Coronary artery (tissue), 2 donors: ENCODE measurements at regions not wholly inside any gene's neighbourhood (a gene's known extent, or its start where the extent isn't known, plus 50 kb on each side); places are given as distances from the start of the nearest gene placed in this dataset.

Source experiments
- DNase-seq: peaks from one replicate; pipeline ENCODE4 v3.0.0-alpha.2; 2017; ENCODE audit warnings: low spot score
- H3K27ac ChIP-seq, 2 donors: fragments of 200-600 bp; sonication (generic); one replicate each; pipeline ENCODE4 v1.5.1; 2016 to 2019
- H3K4me3 ChIP-seq: fragments of 200-600 bp; sonication (generic); 2 replicates; pipeline ENCODE4 v1.5.1; 2016; ENCODE audit warnings: mild to moderate bottlenecking, moderate library complexity
- CTCF ChIP-seq: fragments of 200-600 bp; sonication (generic); IDR thresholded peaks from one replicate; pipeline ENCODE4 v1.5.1; 2019; ENCODE audit warnings: antibody characterized with exemption

DNA sequence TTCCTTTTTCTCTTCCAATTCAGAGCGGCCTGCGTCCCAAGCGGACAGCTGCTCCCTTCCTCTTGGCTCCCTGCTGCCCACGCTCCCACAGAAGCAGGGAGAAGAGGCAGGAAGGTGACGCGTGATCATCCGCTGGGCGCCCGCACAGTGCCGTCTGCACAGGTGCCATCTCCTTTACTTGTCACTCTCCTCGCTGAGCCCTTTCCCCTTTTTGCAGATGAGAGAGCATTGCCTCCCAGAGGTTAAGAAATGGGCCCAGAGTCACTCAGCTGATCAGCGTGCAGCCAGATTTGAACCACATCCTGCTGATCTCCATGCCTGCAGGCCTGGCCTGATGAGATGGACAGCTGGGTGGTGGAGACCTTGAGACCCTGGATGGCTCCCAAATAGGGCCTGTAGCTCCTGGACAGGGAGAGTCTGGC is 299.8 kb downstream of the SEC14L1 start:
- no peak for DNase-seq
- Histone ChIP-seq H3K27ac (peak overlapping the region in 1 of 2 donors; percentile 32), H3K4me3 (no peak overlapping the region)
- TF ChIP-seq CTCF = no peak

- Histone ChIP-seq H3K4me3 (no peak overlapping the region), H3K27ac (peak overlapping the region in 1 of 2 donors; percentile 32)
- DNase-seq = no peak
- TF ChIP-seq CTCF = no peak
Measured at GRCh38 chr17:77441130-77441920, 300.6 kb downstream of the SEC14L1 start.

GRCh38 chr17:77441940-77442339 is 301.2 kb downstream of the SEC14L1 start:
- Histone ChIP-seq H3K4me3 (no peak overlapping the region), H3K27ac (no peak overlapping the region)
- DNase-seq = no peak
- no peak for TF ChIP-seq CTCF

DNA sequence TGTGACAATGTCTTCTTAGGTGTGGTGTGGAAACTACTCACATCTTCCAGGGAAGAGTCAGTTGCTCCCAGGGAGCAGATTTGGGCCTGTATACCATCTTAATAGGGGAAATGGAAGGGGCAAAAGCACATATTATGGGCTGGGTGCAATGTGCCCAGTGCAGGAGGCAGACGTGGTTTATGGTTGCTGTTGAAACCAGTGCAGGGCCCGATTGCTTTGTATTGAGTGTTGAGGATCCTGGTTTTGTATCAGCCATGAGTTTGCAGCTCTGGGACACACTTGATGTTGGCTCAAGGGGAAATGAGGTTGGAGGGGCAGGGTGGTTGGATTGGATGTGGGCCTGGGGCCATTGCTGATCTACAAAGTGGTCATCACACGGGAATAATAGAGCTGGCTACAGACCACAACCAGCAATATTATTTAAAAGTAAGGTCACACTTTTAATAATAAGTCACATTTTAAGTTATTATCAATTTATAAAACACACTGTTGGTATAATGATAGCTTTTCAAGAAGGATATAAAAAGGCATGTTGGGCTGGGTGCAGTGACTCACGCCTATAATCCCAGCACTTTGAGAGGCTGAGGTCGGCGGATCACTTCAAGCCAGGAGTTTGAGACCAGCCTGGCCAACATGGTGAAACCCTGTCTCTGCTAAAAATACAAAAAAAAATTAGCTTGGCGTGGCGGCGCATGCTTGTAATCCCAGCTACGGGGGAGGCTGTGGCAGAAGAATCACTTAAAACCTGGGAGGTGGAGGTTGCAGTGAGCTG is 302.4 kb downstream of the SEC14L1 start:
- no peak for DNase-seq
- TF ChIP-seq CTCF = no peak
- H3K27ac ChIP-seq = peak overlapping the region in 1 of 2 donors; percentile 7

DNA sequence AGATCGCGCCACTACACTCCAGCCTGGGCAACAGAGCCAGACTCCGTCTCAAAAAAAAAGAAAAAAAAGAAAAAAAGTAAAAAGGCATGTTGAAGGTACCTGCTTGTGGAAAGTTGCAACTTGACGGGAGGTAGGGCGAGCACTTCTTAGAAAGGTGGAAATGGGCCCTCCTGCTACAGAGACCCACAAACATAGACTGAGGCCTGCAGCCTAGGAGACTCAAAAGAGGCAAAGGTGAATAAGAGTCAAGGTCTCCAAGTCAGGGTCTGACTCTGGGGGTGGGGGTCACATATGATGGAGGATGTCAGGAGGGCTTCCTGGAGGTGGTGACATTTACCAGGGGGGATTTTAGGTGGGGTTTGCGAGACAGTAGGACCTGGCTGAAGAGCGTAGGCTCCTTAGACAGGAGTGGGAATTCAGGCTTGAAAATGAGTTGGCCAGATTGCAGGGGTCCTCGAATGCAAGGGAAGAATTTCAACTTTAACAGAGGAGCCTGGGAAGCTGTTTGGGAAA is 303.0 kb downstream of the SEC14L1 start:
- Histone ChIP-seq H3K4me3 (no peak overlapping the region), H3K27ac (peak overlapping the region in 1 of 2 donors; percentile 74)
- TF ChIP-seq CTCF = no peak
- DNase-seq = no peak

More for the DNA sequence above, 302.4 kb downstream of the SEC14L1 start:
- H3K4me3 ChIP-seq = no peak overlapping the region

DNA sequence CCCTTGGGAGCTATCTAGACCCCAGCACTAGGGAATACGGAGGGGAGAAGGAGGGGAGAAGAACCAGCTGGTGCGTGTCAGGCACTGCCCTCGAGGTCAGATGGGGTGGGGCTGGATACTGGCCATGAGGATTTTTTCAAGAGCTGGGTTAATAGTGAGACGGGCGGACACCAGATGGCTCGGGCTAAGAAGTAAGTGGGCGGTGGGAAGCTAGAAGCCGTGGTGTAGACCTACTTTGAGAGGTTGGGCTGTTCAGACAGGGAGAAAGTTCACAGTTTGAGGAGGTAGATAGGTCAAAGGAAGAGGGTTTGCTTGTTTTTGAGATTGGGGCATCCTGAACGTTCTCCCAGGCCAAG is 303.8 kb downstream of the SEC14L1 start:
- TF ChIP-seq CTCF = no peak
- H3K27ac ChIP-seq = peak overlapping the region in 1 of 2 donors; percentile 74
- DNase-seq = no peak
- H3K4me3 ChIP-seq = no peak overlapping the region
